ENCODE measurements at regions not wholly inside any gene's neighbourhood (a gene's known extent, or its start where the extent isn't known, plus 50 kb on each side); places are given as distances from the start of the nearest gene placed in this dataset.
"Not testable (repeated sequence)": the region's sequence is repeated elsewhere in the genome, so short reads cannot be mapped to it uniquely, and the experiment has no call there.

DNA sequence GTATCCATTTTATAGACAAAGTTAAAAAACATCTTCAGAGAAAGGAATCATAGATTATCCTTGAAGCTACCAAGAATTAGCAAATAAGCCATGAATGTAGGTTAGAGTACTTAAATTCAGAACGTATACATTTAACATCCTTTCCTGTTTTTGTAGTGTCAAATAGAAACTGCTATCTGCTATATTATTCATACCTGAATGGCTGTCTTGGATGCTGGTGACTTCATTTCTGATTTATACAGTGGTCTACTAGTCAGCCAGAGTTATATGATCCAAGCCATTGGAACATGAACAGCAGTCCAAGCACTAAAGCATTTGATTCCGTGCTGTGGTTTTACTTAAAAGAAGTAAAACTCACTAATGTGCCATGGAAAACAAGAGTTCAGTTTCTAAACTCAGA lies 58.3 kb upstream of the VSIG4 start:
- no TSS peak for BruUV-seq (replicated peaks)
- no peak overlapping the region for H3K27ac ChIP-seq (ENCODE audit: low read length)

DNA sequence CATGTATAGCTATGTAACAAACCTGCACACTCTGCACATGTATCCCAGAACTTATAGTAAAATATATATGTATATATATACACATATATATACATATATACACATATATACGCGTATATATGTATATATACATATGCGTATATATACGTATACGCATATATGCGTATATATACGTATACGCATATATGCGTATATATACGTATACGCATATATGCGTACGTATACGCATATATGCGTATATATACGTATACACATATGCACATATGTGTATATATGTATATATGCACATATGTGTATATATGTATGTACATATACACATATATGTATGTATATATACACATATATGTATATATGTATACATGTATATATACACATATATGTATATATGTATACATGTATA lies 57.1 kb upstream of the VSIG4 start:
- POLR2A ChIA-PET; H3K27ac ChIP-seq (ENCODE audit: low read length); ATAC-seq; intact Hi-C loops (cut with micrococcal nuclease; ENCODE audit: unreplicated experiment); BruUV-seq (replicated peaks); H3K4me3 ChIP-seq (ENCODE audit: low read depth in 2 of 2, low read length in 2 of 2); in situ Hi-C loops (cut with HindIII; ENCODE audit: low pct_unique_long_range_greater_than_20kb, low sequenced_read_pairs); DNase-seq (ENCODE audit: low read depth, low spot score); H3K27me3 ChIP-seq (ENCODE audit: control insufficient read depth, insufficient read depth, low read length); H3K36me3 ChIP-seq (ENCODE audit: control insufficient read depth, insufficient read depth, low read length); H3K9me3 ChIP-seq (ENCODE audit: control insufficient read depth, insufficient read depth, low read depth, low read length); CTCF ChIA-PET; H3K4me1 ChIP-seq (ENCODE audit: control insufficient read depth, insufficient read depth, low read length): not testable (repeated sequence)

More for the DNA sequence above, 58.3 kb upstream of the VSIG4 start:
- ATAC-seq (no peak), DNase-seq (ENCODE audit: low read depth, low spot score) (no peak)
- ChIA-PET CTCF (no interaction called here), POLR2A (no interaction called here)
- Histone ChIP-seq H3K4me1 (ENCODE audit: control insufficient read depth, insufficient read depth, low read length) (no peaks in the 10 kb centered on the region), H3K4me3 (ENCODE audit: low read depth in 2 of 2, low read length in 2 of 2) (no peak overlapping the region), H3K9me3 (ENCODE audit: control insufficient read depth, insufficient read depth, low read depth, low read length) (no peaks in the 10 kb centered on the region; the same call in 1 of the 2 replicates), H3K36me3 (ENCODE audit: control insufficient read depth, insufficient read depth, low read length) (no peaks in the 10 kb centered on the region), H3K27me3 (ENCODE audit: control insufficient read depth, insufficient read depth, low read length) (no peaks in the 10 kb centered on the region)
- intact Hi-C loops (cut with micrococcal nuclease; ENCODE audit: unreplicated experiment) (no loop called here), in situ Hi-C loops (cut with HindIII; ENCODE audit: low pct_unique_long_range_greater_than_20kb, low sequenced_read_pairs) (no loop called here)
- no peak for TF ChIP-seq CTCF (IDR thresholded peaks at IDR 0.05)
- TF ChIP-seq, protein P1, sequence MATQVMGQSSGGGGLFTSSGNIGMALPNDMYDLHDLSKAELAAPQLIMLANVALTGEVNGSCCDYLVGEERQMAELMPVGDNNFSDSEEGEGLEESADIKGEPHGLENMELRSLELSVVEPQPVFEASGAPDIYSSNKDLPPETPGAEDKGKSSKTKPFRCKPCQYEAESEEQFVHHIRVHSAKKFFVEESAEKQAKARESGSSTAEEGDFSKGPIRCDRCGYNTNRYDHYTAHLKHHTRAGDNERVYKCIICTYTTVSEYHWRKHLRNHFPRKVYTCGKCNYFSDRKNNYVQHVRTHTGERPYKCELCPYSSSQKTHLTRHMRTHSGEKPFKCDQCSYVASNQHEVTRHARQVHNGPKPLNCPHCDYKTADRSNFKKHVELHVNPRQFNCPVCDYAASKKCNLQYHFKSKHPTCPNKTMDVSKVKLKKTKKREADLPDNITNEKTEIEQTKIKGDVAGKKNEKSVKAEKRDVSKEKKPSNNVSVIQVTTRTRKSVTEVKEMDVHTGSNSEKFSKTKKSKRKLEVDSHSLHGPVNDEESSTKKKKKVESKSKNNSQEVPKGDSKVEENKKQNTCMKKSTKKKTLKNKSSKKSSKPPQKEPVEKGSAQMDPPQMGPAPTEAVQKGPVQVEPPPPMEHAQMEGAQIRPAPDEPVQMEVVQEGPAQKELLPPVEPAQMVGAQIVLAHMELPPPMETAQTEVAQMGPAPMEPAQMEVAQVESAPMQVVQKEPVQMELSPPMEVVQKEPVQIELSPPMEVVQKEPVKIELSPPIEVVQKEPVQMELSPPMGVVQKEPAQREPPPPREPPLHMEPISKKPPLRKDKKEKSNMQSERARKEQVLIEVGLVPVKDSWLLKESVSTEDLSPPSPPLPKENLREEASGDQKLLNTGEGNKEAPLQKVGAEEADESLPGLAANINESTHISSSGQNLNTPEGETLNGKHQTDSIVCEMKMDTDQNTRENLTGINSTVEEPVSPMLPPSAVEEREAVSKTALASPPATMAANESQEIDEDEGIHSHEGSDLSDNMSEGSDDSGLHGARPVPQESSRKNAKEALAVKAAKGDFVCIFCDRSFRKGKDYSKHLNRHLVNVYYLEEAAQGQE (IDR thresholded peaks at IDR 0.05; ENCODE audit: insufficient read depth in 1 of 2, low read depth in 2 of 2, low read length in 1 of 2): no peak
- no peak for TF ChIP-seq TCF7L2 (IDR thresholded peaks at IDR 0.05; ENCODE audit: low read depth, low read length)
- TF ChIP-seq SIN3A (IDR thresholded peaks at IDR 0.05; ENCODE audit: borderline replicate concordance, insufficient read depth, low read depth, low read length): no peak
- TF ChIP-seq POLR2AphosphoS5 (IDR thresholded peaks at IDR 0.05; ENCODE audit: low read depth, low read length): no peak

DNA sequence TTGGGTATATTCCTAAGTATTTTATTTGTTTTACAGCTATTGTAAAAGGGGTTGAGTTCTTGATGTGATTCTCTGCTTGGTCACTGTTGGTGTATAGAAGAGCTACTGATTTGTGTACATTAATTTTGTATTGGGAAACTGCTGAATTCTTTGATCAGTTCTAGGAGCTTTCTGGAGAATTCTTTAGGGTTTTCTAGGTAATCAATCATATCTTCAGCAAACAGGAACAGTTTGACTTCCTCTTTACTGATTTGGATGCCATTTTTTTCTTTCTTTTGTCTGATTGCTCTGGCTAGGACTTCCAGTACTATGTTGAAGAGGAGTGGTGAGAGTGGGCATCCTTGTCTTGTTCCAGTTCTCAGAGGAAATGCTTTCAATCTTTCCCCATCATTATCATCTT lies 50.1 kb upstream of the VSIG4 start:
- DNase-seq (ENCODE audit: low read depth, low spot score); CTCF ChIA-PET; BruUV-seq (replicated peaks); POLR2A ChIA-PET; in situ Hi-C loops (cut with HindIII; ENCODE audit: low pct_unique_long_range_greater_than_20kb, low sequenced_read_pairs); ATAC-seq; H3K36me3 ChIP-seq (ENCODE audit: control insufficient read depth, insufficient read depth, low read length); H3K4me1 ChIP-seq (ENCODE audit: control insufficient read depth, insufficient read depth, low read length); intact Hi-C loops (cut with micrococcal nuclease; ENCODE audit: unreplicated experiment); H3K27ac ChIP-seq (ENCODE audit: low read length); H3K4me3 ChIP-seq (ENCODE audit: low read depth in 2 of 2, low read length in 2 of 2); H3K27me3 ChIP-seq (ENCODE audit: control insufficient read depth, insufficient read depth, low read length); H3K9me3 ChIP-seq (ENCODE audit: control insufficient read depth, insufficient read depth, low read depth, low read length): not testable (repeated sequence)

Data from Panc1 (cell line).